ENCODE measurements at regions not wholly inside any gene's neighbourhood (a gene's known extent, or its start where the extent isn't known, plus 50 kb on each side); places are given as distances from the start of the nearest gene placed in this dataset.
"Not testable (repeated sequence)": the region's sequence is repeated elsewhere in the genome, so short reads cannot be mapped to it uniquely, and the experiment has no call there.

GRCh38 chr1:185650602-185651230, 83.5 kb upstream of the HMCN1 start:
- no peak for TF ChIP-seq CTCF (IDR thresholded peaks at IDR 0.05; ENCODE audit: insufficient read depth, low read length, severe bottlenecking)
- no peaks in the 10 kb centered on the region for H3K27me3 ChIP-seq (ENCODE audit: control insufficient read depth, insufficient read depth, low read length)
- H3K36me3 ChIP-seq (ENCODE audit: control insufficient read depth, insufficient read depth, low read length) = no peaks in the 10 kb centered on the region
- FAIRE-seq (peak; percentile 87), DNase-seq (ENCODE audit: low read depth) (peak; percentile 44)
- no peak overlapping the region for H3K4me3 ChIP-seq (ENCODE audit: low read depth, low read length)

DNA sequence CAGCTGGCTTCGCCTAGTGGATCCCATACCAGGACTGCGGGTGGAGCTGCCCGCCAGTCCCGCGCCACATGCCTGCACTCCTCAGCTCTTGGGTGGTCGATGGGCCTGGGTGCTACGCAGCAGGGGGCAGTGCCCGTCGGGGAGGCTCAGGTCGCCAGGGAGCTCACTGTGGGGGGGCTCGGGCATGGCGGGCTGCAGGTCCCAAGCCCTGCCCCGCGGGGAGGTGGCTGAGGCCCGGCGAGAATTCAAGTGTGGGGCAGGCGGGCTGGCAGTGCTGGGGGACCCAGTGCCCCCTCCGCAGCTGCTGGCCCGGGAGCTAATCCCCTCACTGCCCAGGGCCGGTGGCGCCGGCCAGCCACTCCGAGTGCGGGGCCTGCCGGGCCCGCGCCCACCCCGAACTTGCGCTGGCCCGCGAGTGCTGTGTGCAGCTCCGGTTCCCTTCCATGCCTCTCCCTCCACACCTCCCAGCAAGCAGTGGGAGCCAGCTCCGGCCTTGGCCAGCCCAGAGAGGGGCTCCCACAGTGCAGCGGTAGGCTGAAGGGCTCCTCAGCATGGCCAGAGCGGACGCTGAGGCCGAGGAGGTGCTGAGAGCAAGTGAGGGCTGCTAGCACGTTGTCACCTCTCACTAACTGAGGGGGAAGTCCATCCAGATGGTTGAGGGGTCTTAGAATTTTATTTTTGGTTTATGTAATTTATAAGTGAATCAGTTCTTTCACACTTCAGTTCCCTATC, 85.2 kb upstream of the HMCN1 start:
- Histone ChIP-seq H3K4me3 (ENCODE audit: low read depth, low read length) (no peak overlapping the region), H3K36me3 (ENCODE audit: control insufficient read depth, insufficient read depth, low read length) (no peaks in the 10 kb centered on the region), H3K27me3 (ENCODE audit: control insufficient read depth, insufficient read depth, low read length) (no peaks in the 10 kb centered on the region)
- FAIRE-seq (no peak), DNase-seq (ENCODE audit: low read depth) (no peak)
- no peak for TF ChIP-seq CTCF (IDR thresholded peaks at IDR 0.05; ENCODE audit: insufficient read depth, low read length, severe bottlenecking)

- not testable (repeated sequence) for FAIRE-seq; H3K4me3 ChIP-seq (ENCODE audit: low read depth, low read length); H3K36me3 ChIP-seq (ENCODE audit: control insufficient read depth, insufficient read depth, low read length); H3K27me3 ChIP-seq (ENCODE audit: control insufficient read depth, insufficient read depth, low read length)
- peak; percentile 29 for DNase-seq (ENCODE audit: low read depth)
These were observed 86.5 kb upstream of the HMCN1 start for GRCh38 chr1:185647597-185648267.

DNA sequence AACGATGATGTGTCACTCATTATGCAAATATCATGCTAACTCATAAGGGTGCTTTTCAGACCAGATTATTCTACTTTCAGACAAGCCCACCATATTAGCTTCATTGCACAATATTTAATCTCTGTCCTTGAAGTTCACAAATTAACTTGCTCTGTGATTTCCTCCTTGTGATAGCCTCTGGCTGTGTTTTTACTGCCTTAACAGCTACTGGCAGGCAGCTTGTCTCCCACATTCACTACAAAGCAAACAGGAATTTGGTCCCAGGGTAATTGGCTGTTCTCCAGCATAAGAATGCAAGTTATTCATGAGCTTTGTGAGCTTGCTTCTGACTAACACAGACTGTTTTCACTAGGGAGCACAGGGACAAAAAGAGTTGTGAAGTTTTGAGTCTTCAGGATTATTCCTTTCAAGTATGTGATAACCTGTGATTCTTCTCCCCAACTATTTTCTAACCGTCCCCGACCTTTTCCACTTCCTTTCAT, 87.9 kb upstream of the HMCN1 start:
- no peaks in the 10 kb centered on the region for H3K36me3 ChIP-seq (ENCODE audit: control insufficient read depth, insufficient read depth, low read length)
- FAIRE-seq (peak; percentile 85), DNase-seq (ENCODE audit: low read depth) (peak; percentile 100)
- H3K27me3 ChIP-seq (ENCODE audit: control insufficient read depth, insufficient read depth, low read length) = no peaks in the 10 kb centered on the region
- TF ChIP-seq CTCF (IDR thresholded peaks at IDR 0.05; ENCODE audit: insufficient read depth, low read length, severe bottlenecking) = no peak
- no peak overlapping the region for H3K4me3 ChIP-seq (ENCODE audit: low read depth, low read length)

GRCh38 chr1:185645686-185646085, 88.5 kb upstream of the HMCN1 start:
- Histone ChIP-seq H3K36me3 (ENCODE audit: control insufficient read depth, insufficient read depth, low read length) (no peaks in the 10 kb centered on the region), H3K27me3 (ENCODE audit: control insufficient read depth, insufficient read depth, low read length) (no peaks in the 10 kb centered on the region), H3K4me3 (ENCODE audit: low read depth, low read length) (no peak overlapping the region)
- FAIRE-seq = no peak
- TF ChIP-seq CTCF (IDR thresholded peaks at IDR 0.05; ENCODE audit: insufficient read depth, low read length, severe bottlenecking) = no peak
- peak; percentile 11 for DNase-seq (ENCODE audit: low read depth)

DNA sequence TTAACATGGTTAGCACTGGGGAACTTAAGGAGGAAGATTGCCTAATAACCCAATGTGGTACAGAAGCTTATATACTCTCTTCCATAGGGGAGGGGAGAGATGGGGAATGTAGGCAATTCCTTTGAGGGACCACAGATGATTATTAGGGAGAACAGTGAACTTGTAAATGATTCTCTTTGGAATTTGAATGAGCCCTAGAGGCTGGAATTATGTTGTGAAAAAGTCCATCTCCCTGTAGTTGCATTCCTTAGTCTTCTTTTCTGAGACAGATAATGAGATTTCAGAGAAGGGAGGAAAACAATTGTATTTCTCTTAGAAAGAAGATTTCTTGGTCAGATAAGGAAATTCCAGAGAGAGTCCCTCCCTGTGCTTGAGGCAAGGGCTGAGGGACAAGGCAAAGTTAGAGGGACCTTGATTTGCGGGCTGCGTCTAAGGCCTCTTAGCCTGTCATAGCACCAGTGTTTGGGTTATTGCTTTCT, 89.0 kb upstream of the HMCN1 start:
- H3K4me3 ChIP-seq (ENCODE audit: low read depth, low read length) = no peak overlapping the region
- H3K36me3 ChIP-seq (ENCODE audit: control insufficient read depth, insufficient read depth, low read length) = no peaks in the 10 kb centered on the region
- no peak for FAIRE-seq
- H3K27me3 ChIP-seq (ENCODE audit: control insufficient read depth, insufficient read depth, low read length) = no peaks in the 10 kb centered on the region
- DNase-seq (ENCODE audit: low read depth) = peak; percentile 14
- TF ChIP-seq CTCF (IDR thresholded peaks at IDR 0.05; ENCODE audit: insufficient read depth, low read length, severe bottlenecking) = no peak

All from bronchial epithelial cell (primary cell).